DOHH2 (cell line): ENCODE measurements at regions not wholly inside any gene's neighbourhood (a gene's known extent, or its start where the extent isn't known, plus 50 kb on each side); places are given as distances from the start of the nearest gene placed in this dataset.

Experiments
- H3F3A ChIP-seq: fragments of 200-600 bp; sonication (generic), shearing (Covaris generic); 2 replicates; pipeline ENCODE4 v1.6.0; 2016; ENCODE audit warnings: antibody characterized with exemption, mild to moderate bottlenecking; ENCODE audit not compliant: control insufficient read depth, insufficient read depth
- H3K27ac ChIP-seq: fragments of 200-600 bp; sonication (generic); 2 replicates; pipeline ENCODE4 v1.5.1; 2014; ENCODE audit warnings: low read depth, mild to moderate bottlenecking, low read length, moderate library complexity
- H3K27me3 ChIP-seq: fragments of 200-600 bp; sonication (generic); 2 replicates; pipeline ENCODE4 v1.6.1; 2014; ENCODE audit warnings: mild to moderate bottlenecking, low read length, mixed read lengths; ENCODE audit not compliant: control insufficient read depth
- H3K36me3 ChIP-seq: fragments of 200-600 bp; sonication (generic); 2 replicates; pipeline ENCODE4 v1.6.1; 2014; ENCODE audit warnings: mild to moderate bottlenecking, low read length, moderate library complexity, mixed read lengths; ENCODE audit not compliant: control insufficient read depth
- H3K4me1 ChIP-seq: fragments of 200-600 bp; sonication (generic); 2 replicates; pipeline ENCODE4 v1.6.1; 2014; ENCODE audit warnings: mild to moderate bottlenecking, low read length, mixed read lengths; ENCODE audit not compliant: control insufficient read depth
- H3K4me2 ChIP-seq: fragments of 200-600 bp; sonication (generic); 2 replicates; pipeline ENCODE4 v1.6.0; 2014; ENCODE audit warnings: mild to moderate bottlenecking, low read length, moderate library complexity
- H3K4me3 ChIP-seq: fragments of 200-600 bp; sonication (generic); 2 replicates; pipeline ENCODE4 v1.5.1; 2014; ENCODE audit warnings: mild to moderate bottlenecking, low read length, mixed read lengths
- H3K79me2 ChIP-seq: fragments of 200-600 bp; sonication (generic); 2 replicates; pipeline ENCODE4 v1.6.1; 2014; ENCODE audit warnings: mild to moderate bottlenecking, low read length, mixed read lengths; ENCODE audit not compliant: control insufficient read depth
- H3K9me2 ChIP-seq: fragments of 200-600 bp; sonication (generic); replicated peaks from 2 replicates; pipeline ENCODE4 v1.6.1; 2014; ENCODE audit warnings: mild to moderate bottlenecking, low read length, mixed read lengths; ENCODE audit not compliant: control insufficient read depth
- H3K9me3 ChIP-seq: fragments of 200-600 bp; sonication (generic); 2 replicates; pipeline ENCODE4 v1.6.1; 2014; ENCODE audit warnings: antibody characterized with exemption, low read length, mixed read lengths; ENCODE audit not compliant: control insufficient read depth, insufficient read depth
- H4K20me1 ChIP-seq: fragments of 200-600 bp; sonication (generic); 2 replicates; pipeline ENCODE4 v1.6.0; 2014; ENCODE audit warnings: low read depth, mild to moderate bottlenecking, antibody characterized with exemption, low read length, moderate library complexity; ENCODE audit not compliant: control insufficient read depth, insufficient read depth
- CTCF ChIP-seq: fragments of 200-600 bp; sonication (generic); IDR thresholded peaks from one replicate; pipeline ENCODE4 v1.5.1; 2014; ENCODE audit warnings: antibody characterized with exemption, mild to moderate bottlenecking, low read depth, low read length; ENCODE audit not compliant: poor library complexity, severe bottlenecking
- EZH2phosphoT487 ChIP-seq: fragments of 200-600 bp; sonication (generic); IDR thresholded peaks from 2 replicates; pipeline ENCODE4 v1.6.1; 2017; ENCODE audit warnings: borderline replicate concordance, mild to moderate bottlenecking, antibody characterized with exemption, low read length, moderate library complexity, mixed read lengths

GRCh38 chr10:78548369-78548768, 514.7 kb downstream of the RPS24 start:
- H3F3A ChIP-seq = no peaks in the 10 kb centered on the region

DNA sequence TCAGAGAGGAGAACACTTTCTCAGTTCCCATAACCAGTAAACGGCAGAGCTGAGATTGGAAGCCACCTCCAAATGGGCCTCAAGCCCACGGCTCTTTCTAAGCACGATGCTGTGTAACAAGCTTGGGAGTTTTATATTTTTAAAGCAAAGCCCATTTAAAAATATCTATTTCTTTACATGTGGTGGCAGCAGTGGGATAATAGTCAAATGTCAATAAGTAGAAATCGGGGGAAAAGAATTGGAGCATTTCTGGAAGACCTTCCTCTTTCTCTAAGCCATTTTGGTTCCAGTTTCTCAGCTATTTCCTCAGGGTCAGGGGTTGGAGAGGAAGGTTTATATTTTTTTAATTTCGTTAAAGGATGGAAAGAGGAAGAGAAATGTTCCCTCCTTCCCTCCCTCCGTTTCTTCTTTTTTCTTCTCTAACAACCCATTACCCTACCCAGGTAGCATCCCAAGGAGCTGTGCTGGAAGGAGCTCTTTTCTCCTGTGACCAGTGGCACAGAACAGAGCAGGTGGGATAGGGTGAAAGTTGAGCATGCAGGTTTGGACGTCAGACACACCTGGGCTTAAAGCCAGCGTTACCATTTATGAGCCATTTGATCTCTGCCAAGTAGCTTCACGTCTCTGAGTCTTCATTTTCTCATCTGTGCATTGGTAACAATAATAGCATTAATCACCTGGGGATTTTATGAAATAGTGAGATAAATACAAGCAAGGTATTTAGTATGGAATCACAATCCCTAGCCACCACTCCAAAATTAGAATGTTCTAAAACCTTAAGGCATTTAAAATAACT, 515.7 kb downstream of the RPS24 start:
- H3K36me3 ChIP-seq = no peaks in the 10 kb centered on the region
- no peak overlapping the region for H3K4me3 ChIP-seq

More at GRCh38 chr10:78548369-78548768, 514.7 kb downstream of the RPS24 start:
- Histone ChIP-seq H3K4me1 (no peaks in the 10 kb centered on the region), H3K27me3 (no peaks in the 10 kb centered on the region), H3K9me2 (no peaks in the 10 kb centered on the region), H3K4me3 (no peak overlapping the region), H3K9me3 (no peaks in the 10 kb centered on the region), H3K27ac (no peak overlapping the region), H3K36me3 (no peaks in the 10 kb centered on the region), H3K4me2 (no peak overlapping the region), H3K79me2 (no peaks in the 10 kb centered on the region), H4K20me1 (no peaks in the 10 kb centered on the region)
- TF ChIP-seq EZH2phosphoT487 (no peak), CTCF (no peak)

GRCh38 chr10:78550090-78550489, 516.4 kb downstream of the RPS24 start:
- no peaks in the 10 kb centered on the region for H3K9me3 ChIP-seq
- no peak overlapping the region for H3K4me3 ChIP-seq
- no peak for TF ChIP-seq EZH2phosphoT487
- no peaks in the 10 kb centered on the region for H4K20me1 ChIP-seq
- no peaks in the 10 kb centered on the region for H3K9me2 ChIP-seq
- H3K27me3 ChIP-seq = no peaks in the 10 kb centered on the region
- no peaks in the 10 kb centered on the region for H3K79me2 ChIP-seq
- H3K36me3 ChIP-seq = no peaks in the 10 kb centered on the region
- H3F3A ChIP-seq = no peaks in the 10 kb centered on the region
- no peaks in the 10 kb centered on the region for H3K4me1 ChIP-seq
- no peak overlapping the region for H3K27ac ChIP-seq
- H3K4me2 ChIP-seq = no peak overlapping the region

More for the DNA sequence above, 515.7 kb downstream of the RPS24 start:
- Histone ChIP-seq H3K4me1 (no peaks in the 10 kb centered on the region), H3K27me3 (no peaks in the 10 kb centered on the region), H3K4me2 (no peak overlapping the region), H4K20me1 (no peaks in the 10 kb centered on the region), H3K79me2 (no peaks in the 10 kb centered on the region), H3K27ac (no peak overlapping the region), H3F3A (no peaks in the 10 kb centered on the region), H3K9me3 (no peaks in the 10 kb centered on the region), H3K9me2 (no peaks in the 10 kb centered on the region)
- no peak for TF ChIP-seq CTCF
- TF ChIP-seq EZH2phosphoT487 = no peak

DNA sequence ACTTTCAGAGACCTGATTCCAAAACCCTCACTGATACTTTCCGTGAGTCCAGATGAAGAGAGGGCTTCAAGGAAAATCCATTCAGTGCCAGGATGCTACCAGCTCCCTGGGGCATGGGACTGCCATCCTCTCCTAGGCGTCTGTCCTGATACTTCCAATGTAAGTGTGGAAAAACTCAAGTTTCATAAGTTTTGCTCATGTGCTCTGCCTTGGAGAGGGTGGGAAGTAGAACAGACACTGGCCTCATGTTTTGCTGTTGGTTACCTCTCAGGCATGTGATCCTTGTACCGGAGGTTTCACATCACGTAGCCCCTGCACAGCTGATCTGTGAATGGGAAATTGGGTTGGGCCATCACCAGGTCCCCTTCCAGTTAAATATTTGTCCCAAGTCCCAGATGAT, 517.1 kb downstream of the RPS24 start:
- H3K27me3 ChIP-seq = no peaks in the 10 kb centered on the region
- H3K36me3 ChIP-seq = no peaks in the 10 kb centered on the region
- H4K20me1 ChIP-seq = no peaks in the 10 kb centered on the region
- no peaks in the 10 kb centered on the region for H3K9me3 ChIP-seq
- H3K4me2 ChIP-seq = no peak overlapping the region
- H3F3A ChIP-seq = no peaks in the 10 kb centered on the region
- no peak overlapping the region for H3K27ac ChIP-seq
- TF ChIP-seq EZH2phosphoT487 (no peak), CTCF (no peak)
- no peaks in the 10 kb centered on the region for H3K9me2 ChIP-seq
- no peak overlapping the region for H3K4me3 ChIP-seq
- H3K79me2 ChIP-seq = no peaks in the 10 kb centered on the region
- H3K4me1 ChIP-seq = no peaks in the 10 kb centered on the region
